Lower lobe of right lung (tissue), 2 donors: ENCODE measurements at regions not wholly inside any gene's neighbourhood (a gene's known extent, or its start where the extent isn't known, plus 50 kb on each side); places are given as distances from the start of the nearest gene placed in this dataset.

Experiments
- ATAC-seq, 2 donors: fragments of 200-7000 bp; cut with Tn5 transposase; one replicate each; pipeline ENCODE4 v1.9.1; 2020 to 2022; ENCODE audit warnings: mild to moderate bottlenecking in 2 of 2, moderate library complexity in 2 of 2
- DNase-seq: peaks from one replicate; pipeline ENCODE4 v3.0.0-alpha.2; 2020
- H3K27ac ChIP-seq: fragments of 200-600 bp; one replicate; pipeline ENCODE4 v1.8.0; 2022
- H3K27me3 ChIP-seq: fragments of 200-600 bp; one replicate; pipeline ENCODE4 v1.8.0; 2022; ENCODE audit warnings: low read depth
- H3K36me3 ChIP-seq: fragments of 200-600 bp; one replicate; pipeline ENCODE4 v1.8.0; 2022; ENCODE audit warnings: mild to moderate bottlenecking
- H3K4me1 ChIP-seq: fragments of 200-600 bp; one replicate; pipeline ENCODE4 v1.8.0; 2022
- H3K4me3 ChIP-seq: fragments of 200-600 bp; one replicate; pipeline ENCODE4 v1.8.0; 2022; ENCODE audit warnings: mild to moderate bottlenecking
- H3K9me3 ChIP-seq: fragments of 200-600 bp; one replicate; pipeline ENCODE4 v1.8.0; 2022
- CTCF ChIP-seq: fragments of 200-600 bp; IDR thresholded peaks from one replicate; pipeline ENCODE4 v1.8.0; 2022; ENCODE audit warnings: antibody characterized with exemption, mild to moderate bottlenecking
- intact Hi-C: fragments of 100-400 bp; cut with DNase I; formaldehyde crosslinking; loops from one replicate; pipeline ENCODE4 v1.11.0; 2022
- donor health status: DM: no; HTN: yes; CAD: no; lungs with severe emphysema.

- DNase-seq (no peak), ATAC-seq (no peak)
- Histone ChIP-seq H3K4me1 (no peaks in the 10 kb centered on the region), H3K27me3 (no peaks in the 10 kb centered on the region), H3K9me3 (no peaks in the 10 kb centered on the region), H3K27ac (no peak overlapping the region), H3K36me3 (no peaks in the 10 kb centered on the region), H3K4me3 (no peak overlapping the region)
- intact Hi-C loops = no loop called here
- no peak for TF ChIP-seq CTCF
Measured at GRCh38 chr17:31731118-31731517, 127.9 kb downstream of the COPRS start.

GRCh38 chr17:31726980-31727427 lies 132.0 kb downstream of the COPRS start:
- no peak overlapping the region for H3K27ac ChIP-seq
- H3K4me3 ChIP-seq = no peak overlapping the region
- TF ChIP-seq CTCF = no peak
- DNase-seq (no peak), ATAC-seq (no peak)
- intact Hi-C loops = no loop called here
- no peaks in the 10 kb centered on the region for H3K36me3 ChIP-seq
- H3K4me1 ChIP-seq = peaks cover 4% of the 10 kb centered on the region
- H3K9me3 ChIP-seq = no peaks in the 10 kb centered on the region
- no peaks in the 10 kb centered on the region for H3K27me3 ChIP-seq

- no peak for ATAC-seq
- no peak for TF ChIP-seq CTCF
- H3K27me3 ChIP-seq = no peaks in the 10 kb centered on the region
- H3K4me1 ChIP-seq = peaks cover 4% of the 10 kb centered on the region
- no peak overlapping the region for H3K27ac ChIP-seq
- no peaks in the 10 kb centered on the region for H3K36me3 ChIP-seq
- H3K9me3 ChIP-seq = no peaks in the 10 kb centered on the region
- H3K4me3 ChIP-seq = no peak overlapping the region
- intact Hi-C loops = no loop called here
- DNase-seq = no peak
Measured at GRCh38 chr17:31724619-31725018, 134.4 kb downstream of the COPRS start.

- no peak for TF ChIP-seq CTCF
- Histone ChIP-seq H3K36me3 (no peaks in the 10 kb centered on the region), H3K4me1 (peaks cover 4% of the 10 kb centered on the region), H3K9me3 (no peaks in the 10 kb centered on the region), H3K4me3 (no peak overlapping the region), H3K27me3 (no peaks in the 10 kb centered on the region), H3K27ac (no peak overlapping the region)
- DNase-seq (no peak), ATAC-seq (no peak)
- intact Hi-C loops = no loop called here
Measured at GRCh38 chr17:31724026-31724425, 135.0 kb downstream of the COPRS start.

- intact Hi-C loops = no loop called here
- peaks cover 4% of the 10 kb centered on the region for H3K4me1 ChIP-seq
- DNase-seq (no peak), ATAC-seq (peak in 1 of 2 donors; percentile 31)
- no peak overlapping the region for H3K27ac ChIP-seq
- H3K4me3 ChIP-seq = no peak overlapping the region
- H3K27me3 ChIP-seq = no peaks in the 10 kb centered on the region
- H3K9me3 ChIP-seq = no peaks in the 10 kb centered on the region
- no peaks in the 10 kb centered on the region for H3K36me3 ChIP-seq
- TF ChIP-seq CTCF = no peak
Measured at GRCh38 chr17:31722251-31723056, 136.6 kb downstream of the COPRS start.
